ENCODE measurements at regions not wholly inside any gene's neighbourhood (a gene's known extent, or its start where the extent isn't known, plus 50 kb on each side); places are given as distances from the start of the nearest gene placed in this dataset.

- no peaks in the 10 kb centered on the region for H3K36me3 ChIP-seq (ENCODE audit: control insufficient read depth, insufficient read depth, low read length)
- no peaks in the 10 kb centered on the region for H3K9me3 ChIP-seq (ENCODE audit: control insufficient read depth, insufficient read depth, low read length)
- H3K4me3 ChIP-seq (ENCODE audit: low read depth, low read length) = no peak overlapping the region
- no peaks in the 10 kb centered on the region for H3K4me1 ChIP-seq (ENCODE audit: control insufficient read depth, insufficient read depth, low read length)
- no peak overlapping the region for H3K27ac ChIP-seq (ENCODE audit: low read depth, low read length)
- H3K27me3 ChIP-seq (ENCODE audit: control insufficient read depth, insufficient read depth, low read length) = no peaks in the 10 kb centered on the region
- peak in 1 of 6 donors; percentile 45 for DNase-seq (ENCODE audit: low read depth in 4 of 6, low spot score in 6 of 6)
- WGBS (ENCODE audit: insufficient coverage) = no CpG with 5 or more reads among the region's 2 CpGs
These were observed 359.0 kb upstream of the DMAC1 start for GRCh38 chr9:8158574-8158973.

GRCh38 chr9:8157683-8158324 lies 358.2 kb upstream of the DMAC1 start:
- Histone ChIP-seq H3K4me1 (ENCODE audit: control insufficient read depth, insufficient read depth, low read length) (no peaks in the 10 kb centered on the region), H3K27ac (ENCODE audit: low read depth, low read length) (no peak overlapping the region), H3K27me3 (ENCODE audit: control insufficient read depth, insufficient read depth, low read length) (no peaks in the 10 kb centered on the region), H3K4me3 (ENCODE audit: low read depth, low read length) (no peak overlapping the region), H3K9me3 (ENCODE audit: control insufficient read depth, insufficient read depth, low read length) (no peaks in the 10 kb centered on the region), H3K36me3 (ENCODE audit: control insufficient read depth, insufficient read depth, low read length) (no peaks in the 10 kb centered on the region)
- whole genome bisulfite sequencing (ENCODE audit: insufficient coverage) = 82% methylated on average over 2 of the region's 3 CpGs
- DNase-seq (ENCODE audit: low read depth in 4 of 6, low spot score in 6 of 6) = no peak

- 33% methylated on average over 1 of the region's 2 CpGs for WGBS (ENCODE audit: insufficient coverage)
- peaks cover 2% of the 10 kb centered on the region for H3K9me3 ChIP-seq (ENCODE audit: control insufficient read depth, insufficient read depth, low read length)
- no peak overlapping the region for H3K27ac ChIP-seq (ENCODE audit: low read depth, low read length)
These were observed 356.8 kb upstream of the DMAC1 start for GRCh38 chr9:8156346-8156745.

GRCh38 chr9:8155706-8156105 lies 356.1 kb upstream of the DMAC1 start:
- Histone ChIP-seq H3K4me3 (ENCODE audit: low read depth, low read length) (no peak overlapping the region), H3K4me1 (ENCODE audit: control insufficient read depth, insufficient read depth, low read length) (no peaks in the 10 kb centered on the region), H3K36me3 (ENCODE audit: control insufficient read depth, insufficient read depth, low read length) (no peaks in the 10 kb centered on the region), H3K27ac (ENCODE audit: low read depth, low read length) (no peak overlapping the region), H3K9me3 (ENCODE audit: control insufficient read depth, insufficient read depth, low read length) (peaks cover 2% of the 10 kb centered on the region), H3K27me3 (ENCODE audit: control insufficient read depth, insufficient read depth, low read length) (no peaks in the 10 kb centered on the region)
- no CpG with 5 or more reads among the region's 5 CpGs for WGBS (ENCODE audit: insufficient coverage)
- DNase-seq (ENCODE audit: low read depth in 4 of 6, low spot score in 6 of 6) = peak in 1 of 6 donors; percentile 68

More at GRCh38 chr9:8156346-8156745, 356.8 kb upstream of the DMAC1 start:
- Histone ChIP-seq H3K4me3 (ENCODE audit: low read depth, low read length) (no peak overlapping the region), H3K36me3 (ENCODE audit: control insufficient read depth, insufficient read depth, low read length) (no peaks in the 10 kb centered on the region), H3K4me1 (ENCODE audit: control insufficient read depth, insufficient read depth, low read length) (no peaks in the 10 kb centered on the region), H3K27me3 (ENCODE audit: control insufficient read depth, insufficient read depth, low read length) (no peaks in the 10 kb centered on the region)
- peak in 1 of 6 donors; percentile 28 for DNase-seq (ENCODE audit: low read depth in 4 of 6, low spot score in 6 of 6)

GRCh38 chr9:8143677-8144076 lies 344.1 kb upstream of the DMAC1 start:
- 100% methylated on average over 1 of the region's 3 CpGs for WGBS (ENCODE audit: insufficient coverage)
- H3K27ac ChIP-seq (ENCODE audit: low read depth, low read length) = no peak overlapping the region
- H3K9me3 ChIP-seq (ENCODE audit: control insufficient read depth, insufficient read depth, low read length) = no peaks in the 10 kb centered on the region
- H3K36me3 ChIP-seq (ENCODE audit: control insufficient read depth, insufficient read depth, low read length) = no peaks in the 10 kb centered on the region
- DNase-seq (ENCODE audit: low read depth in 4 of 6, low spot score in 6 of 6) = no peak
- H3K4me1 ChIP-seq (ENCODE audit: control insufficient read depth, insufficient read depth, low read length) = no peaks in the 10 kb centered on the region
- H3K4me3 ChIP-seq (ENCODE audit: low read depth, low read length) = no peak overlapping the region
- H3K27me3 ChIP-seq (ENCODE audit: control insufficient read depth, insufficient read depth, low read length) = no peaks in the 10 kb centered on the region

GRCh38 chr9:8140557-8140956 lies 341.0 kb upstream of the DMAC1 start:
- Histone ChIP-seq H3K27ac (ENCODE audit: low read depth, low read length) (no peak overlapping the region), H3K36me3 (ENCODE audit: control insufficient read depth, insufficient read depth, low read length) (no peaks in the 10 kb centered on the region), H3K27me3 (ENCODE audit: control insufficient read depth, insufficient read depth, low read length) (no peaks in the 10 kb centered on the region), H3K9me3 (ENCODE audit: control insufficient read depth, insufficient read depth, low read length) (no peaks in the 10 kb centered on the region), H3K4me1 (ENCODE audit: control insufficient read depth, insufficient read depth, low read length) (no peaks in the 10 kb centered on the region), H3K4me3 (ENCODE audit: low read depth, low read length) (no peak overlapping the region)
- 60% methylated on average over 1 of the region's 2 CpGs for WGBS (ENCODE audit: insufficient coverage)
- no peak for DNase-seq (ENCODE audit: low read depth in 4 of 6, low spot score in 6 of 6)

GRCh38 chr9:8139756-8140155 lies 340.2 kb upstream of the DMAC1 start:
- H3K27me3 ChIP-seq (ENCODE audit: control insufficient read depth, insufficient read depth, low read length) = no peaks in the 10 kb centered on the region
- H3K36me3 ChIP-seq (ENCODE audit: control insufficient read depth, insufficient read depth, low read length) = no peaks in the 10 kb centered on the region
- WGBS (ENCODE audit: insufficient coverage) = no CpG with 5 or more reads among the region's 1 CpG
- no peaks in the 10 kb centered on the region for H3K9me3 ChIP-seq (ENCODE audit: control insufficient read depth, insufficient read depth, low read length)
- H3K4me1 ChIP-seq (ENCODE audit: control insufficient read depth, insufficient read depth, low read length) = no peaks in the 10 kb centered on the region
- H3K4me3 ChIP-seq (ENCODE audit: low read depth, low read length) = no peak overlapping the region
- DNase-seq (ENCODE audit: low read depth in 4 of 6, low spot score in 6 of 6) = peak in 1 of 6 donors; percentile 18
- no peak overlapping the region for H3K27ac ChIP-seq (ENCODE audit: low read depth, low read length)

- no peak for DNase-seq (ENCODE audit: low read depth in 4 of 6, low spot score in 6 of 6)
- Histone ChIP-seq H3K4me3 (ENCODE audit: low read depth, low read length) (no peak overlapping the region), H3K9me3 (ENCODE audit: control insufficient read depth, insufficient read depth, low read length) (no peaks in the 10 kb centered on the region), H3K36me3 (ENCODE audit: control insufficient read depth, insufficient read depth, low read length) (no peaks in the 10 kb centered on the region), H3K27ac (ENCODE audit: low read depth, low read length) (no peak overlapping the region), H3K27me3 (ENCODE audit: control insufficient read depth, insufficient read depth, low read length) (no peaks in the 10 kb centered on the region), H3K4me1 (ENCODE audit: control insufficient read depth, insufficient read depth, low read length) (no peaks in the 10 kb centered on the region)
- WGBS (ENCODE audit: insufficient coverage) = no CpG with 5 or more reads among the region's 1 CpG
These were observed 336.9 kb upstream of the DMAC1 start for GRCh38 chr9:8136477-8136876.

- H3K36me3 ChIP-seq (ENCODE audit: control insufficient read depth, insufficient read depth, low read length) = no peaks in the 10 kb centered on the region
- no peaks in the 10 kb centered on the region for H3K27me3 ChIP-seq (ENCODE audit: control insufficient read depth, insufficient read depth, low read length)
- no peak overlapping the region for H3K27ac ChIP-seq (ENCODE audit: low read depth, low read length)
- no peak overlapping the region for H3K4me3 ChIP-seq (ENCODE audit: low read depth, low read length)
- no peaks in the 10 kb centered on the region for H3K9me3 ChIP-seq (ENCODE audit: control insufficient read depth, insufficient read depth, low read length)
- WGBS (ENCODE audit: insufficient coverage) = no CpG with 5 or more reads among the region's 3 CpGs
- no peaks in the 10 kb centered on the region for H3K4me1 ChIP-seq (ENCODE audit: control insufficient read depth, insufficient read depth, low read length)
- no peak for DNase-seq (ENCODE audit: low read depth in 4 of 6, low spot score in 6 of 6)
These were observed 335.1 kb upstream of the DMAC1 start for GRCh38 chr9:8134635-8135034.

- Histone ChIP-seq H3K27ac (ENCODE audit: low read depth, low read length) (no peak overlapping the region), H3K9me3 (ENCODE audit: control insufficient read depth, insufficient read depth, low read length) (no peaks in the 10 kb centered on the region), H3K36me3 (ENCODE audit: control insufficient read depth, insufficient read depth, low read length) (no peaks in the 10 kb centered on the region), H3K27me3 (ENCODE audit: control insufficient read depth, insufficient read depth, low read length) (no peaks in the 10 kb centered on the region), H3K4me3 (ENCODE audit: low read depth, low read length) (no peak overlapping the region), H3K4me1 (ENCODE audit: control insufficient read depth, insufficient read depth, low read length) (no peaks in the 10 kb centered on the region)
- DNase-seq (ENCODE audit: low read depth in 4 of 6, low spot score in 6 of 6) = peak in 2 of 6 donors; percentile 15 to 72
- no CpG with 5 or more reads among the region's 2 CpGs for WGBS (ENCODE audit: insufficient coverage)
These were observed 334.0 kb upstream of the DMAC1 start for GRCh38 chr9:8133606-8134005.

All from spinal cord (tissue), 9 donors.